ENCODE measurements at regions not wholly inside any gene's neighbourhood (a gene's known extent, or its start where the extent isn't known, plus 50 kb on each side); places are given as distances from the start of the nearest gene placed in this dataset.

- TF ChIP-seq CTCF (IDR thresholded peaks at IDR 0.05) (no peak), POLR2A (IDR thresholded peaks at IDR 0.05) (no peak)
Measured at GRCh38 chr13:34338102-34338501, 520.2 kb downstream of the RFC3 start.

Data from Peyer's patch (tissue), 4 donors.